Spleen (tissue), 11 donors: ENCODE measurements at regions not wholly inside any gene's neighbourhood (a gene's known extent, or its start where the extent isn't known, plus 50 kb on each side); places are given as distances from the start of the nearest gene placed in this dataset.

Experiments used
- DNase-seq: peaks from one replicate; pipeline ENCODE4 v3.0.0-alpha.2; 2020
- H3K27ac ChIP-seq, 8 donors: fragments of 200-600 bp; sonication (generic) in 7 of 8; 1 replicate in 4 of 8; 2 replicates in 4 of 8; pipeline versions ENCODE4 v1.5.0 to v1.8.0; 2016 to 2021; ENCODE audit warnings: inconsistent platforms in 4 of 8, mild to moderate bottlenecking in 4 of 8, moderate library complexity in 1 of 8
- H3K27me3 ChIP-seq, 7 donors: fragments of 200-600 bp; sonication (generic) in 6 of 7; replicated peaks in 1 of 7; 1 replicate in 4 of 7; 2 replicates in 3 of 7; pipeline versions ENCODE4 v1.5.0 to v1.8.0; 2016 to 2021; ENCODE audit warnings: inconsistent platforms in 3 of 7, mild to moderate bottlenecking in 1 of 7
- H3K36me3 ChIP-seq, 6 donors: fragments of 200-600 bp; sonication (generic) in 5 of 6; 1 replicate in 4 of 6; 2 replicates in 2 of 6; pipeline versions ENCODE4 v1.5.0 to v1.8.0; 2016 to 2021; ENCODE audit warnings: inconsistent platforms in 2 of 6
- H3K4me1 ChIP-seq, 6 donors: fragments of 200-600 bp; sonication (generic) in 5 of 6; 1 replicate in 3 of 6; 2 replicates in 3 of 6; pipeline versions ENCODE4 v1.5.0 to v1.8.0; 2016 to 2021; ENCODE audit warnings: inconsistent platforms in 3 of 6
- H3K4me3 ChIP-seq, 8 donors: fragments of 200-600 bp; sonication (generic) in 7 of 8; 1 replicate in 4 of 8; 2 replicates in 4 of 8; pipeline versions ENCODE4 v1.5.0 to v1.8.0; 2016 to 2021; ENCODE audit warnings: inconsistent platforms in 4 of 8, mild to moderate bottlenecking in 4 of 8, moderate library complexity in 2 of 8
- H3K9me3 ChIP-seq, 8 donors: fragments of 200-600 bp; sonication (generic) in 7 of 8; 1 replicate in 4 of 8; 2 replicates in 4 of 8; pipeline versions ENCODE4 v1.5.0 to v1.8.0; 2016 to 2021; ENCODE audit warnings: inconsistent platforms in 4 of 8
- CTCF ChIP-seq, 11 experiments: fragments of 200-600 bp in 7 of 11; fragments of 450-650 bp in 4 of 11; sonication (generic) in 4 of 11; IDR thresholded peaks in 8 of 11; conservative IDR thresholded peaks in 3 of 11; 1 replicate in 7 of 11; 2 replicates in 4 of 11; pipeline versions ENCODE4 v1.4.0 to v1.8.0; 2016 to 2021; ENCODE audit warnings: antibody characterized with exemption in 11 of 11, inconsistent platforms in 4 of 11, mild to moderate bottlenecking in 1 of 11
- POLR2A ChIP-seq, 3 donors: fragments of 450-650 bp; IDR thresholded peaks; one replicate each; pipeline ENCODE4 v1.5.1; 2017; ENCODE audit warnings: antibody characterized with exemption in 3 of 3, mild to moderate bottlenecking in 1 of 3
- POLR2AphosphoS5 ChIP-seq, 3 donors: sonication (generic); formaldehyde crosslinking; IDR thresholded peaks; one replicate each; pipeline ENCODE4 v1.5.1; 2017; ENCODE audit warnings: antibody characterized with exemption in 3 of 3
- WGBS, 5 donors: extraction: QIAGEN DNeasy Blood & Tissue Kit in 3 of 5; methylation state at CpG; one replicate each; pipeline versions ENCODE4 v1.1.5 to v1.1.7; 2013 to 2018; 5-methylcytosine and 5-hydroxymethylcytosine counted together
- intact Hi-C: fragments of 100-400 bp; cut with DNase I; formaldehyde crosslinking; loops from one replicate; pipeline ENCODE4 v1.15.0; 2023; ENCODE audit warnings: low total_unique reads
- donor health status: healthy with polysubstance abuse.
- donor health status: DM: no; HTN: no; CAD: no; lungs with moderate emphysema.
- donor health status: DM: no; HTN: no; CAD: no.
- donor health status: Bipolar disorder and iron deficiency.
- donor health status: healthy.
- donor health status: DM: no; HTN: no; CAD: no.
- donor health status: DM: yes; HTN: yes; CAD: no.

DNA sequence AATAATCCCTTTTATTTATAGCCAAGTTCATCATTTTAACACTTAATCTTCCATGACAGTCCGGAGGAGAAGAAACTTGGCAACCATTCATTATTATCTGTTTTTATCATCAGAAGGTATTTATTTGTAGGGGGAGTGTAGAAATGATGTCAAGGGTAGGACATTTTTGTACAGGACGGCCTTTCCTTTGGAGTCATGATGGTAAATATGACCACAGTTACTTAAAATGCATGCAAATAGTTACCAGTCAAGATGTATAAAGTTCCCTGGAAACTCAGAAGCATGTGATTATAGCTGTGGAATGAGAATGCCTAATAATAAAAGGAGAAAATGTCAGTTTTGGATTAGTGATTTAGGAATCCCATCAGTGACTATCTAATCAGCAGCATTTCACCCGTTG is 183.1 kb upstream of the PRPS1L1 start:
- Histone ChIP-seq H3K9me3 (no peaks in the 10 kb centered on the region), H3K4me1 (peaks cover 0 to 24% (median 7%) of the 10 kb centered on the region in 6 donors), H3K36me3 (no peaks in the 10 kb centered on the region), H3K27me3 (no peaks in the 10 kb centered on the region), H3K4me3 (no peak overlapping the region), H3K27ac (peak overlapping the region in 1 of 8 donors; percentile 8)
- 85 to 95% (median 89%) methylated on average over 3 of the region's 3 CpGs for WGBS, 5 donors
- no peak for DNase-seq
- no peak for TF ChIP-seq CTCF (IDR thresholded peaks at IDR 0.05 in 8 of 11, conservative IDR thresholded peaks at IDR 0.05 in 3 of 11)
- intact Hi-C loops, result loop anchor here (10.0 kb wide), 1 partner anchor 114 kb away; no protein-coding TSS in a partner anchor

DNA sequence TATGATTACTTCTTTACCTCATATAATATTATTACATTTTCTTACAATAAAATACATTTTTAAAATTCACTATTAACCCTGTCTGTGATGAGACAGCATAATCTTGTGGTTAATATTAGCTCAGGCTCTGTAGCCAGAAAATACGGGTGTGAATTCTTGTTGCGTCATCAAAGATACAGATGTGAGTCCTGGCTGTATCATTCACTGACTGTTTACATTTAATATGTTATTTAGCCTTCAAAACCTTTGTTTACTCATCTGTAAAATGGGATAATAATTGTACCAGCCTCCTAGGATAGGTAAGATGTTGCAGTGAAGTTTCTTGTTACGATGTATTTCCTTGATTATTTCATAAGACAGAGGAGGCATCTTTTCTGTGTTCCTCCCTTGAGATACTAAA is 184.7 kb upstream of the PRPS1L1 start:
- TF ChIP-seq CTCF (IDR thresholded peaks at IDR 0.05 in 8 of 11, conservative IDR thresholded peaks at IDR 0.05 in 3 of 11) (no peak), POLR2AphosphoS5 (IDR thresholded peaks at IDR 0.05) (no peak), POLR2A (IDR thresholded peaks at IDR 0.05) (no peak)
- peaks cover 0 to 24% (median 7%) of the 10 kb centered on the region in 6 donors for H3K4me1 ChIP-seq
- H3K9me3 ChIP-seq, result no peaks in the 10 kb centered on the region
- no peaks in the 10 kb centered on the region for H3K27me3 ChIP-seq
- H3K36me3 ChIP-seq, result no peaks in the 10 kb centered on the region
- H3K27ac ChIP-seq, result peak overlapping the region in 3 of 8 donors; percentile 9 to 28 (median 16)
- intact Hi-C loops, result loop anchor here (10.0 kb wide), 1 partner anchor 112 kb away; no protein-coding TSS in a partner anchor
- WGBS, 5 donors, result 66 to 86% (median 72%) methylated on average over 3 of the region's 3 CpGs
- H3K4me3 ChIP-seq, result no peak overlapping the region
- no peak for DNase-seq

DNA sequence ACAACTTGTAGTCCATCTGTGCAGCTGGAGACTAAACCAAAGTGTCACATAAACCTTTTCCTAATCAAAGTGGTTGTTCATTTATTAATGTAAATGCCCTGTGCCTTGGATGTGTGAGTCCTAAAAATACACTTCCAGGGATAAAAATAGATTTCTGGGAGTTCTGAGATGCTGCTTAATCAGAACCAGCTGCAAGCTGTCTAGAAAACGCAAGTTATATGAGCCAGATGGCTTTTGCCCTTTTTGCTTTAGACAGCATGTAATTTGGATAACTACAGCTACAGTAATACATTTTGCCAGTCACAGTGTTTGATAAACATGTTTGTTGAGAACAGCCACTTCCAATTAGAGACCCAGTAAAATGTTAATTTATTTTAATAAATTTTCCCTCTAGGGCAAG is 185.1 kb upstream of the PRPS1L1 start:
- Histone ChIP-seq H3K27me3 (no peaks in the 10 kb centered on the region), H3K9me3 (peaks cover 0 to under 1% (median 0%) of the 10 kb centered on the region in 8 donors), H3K4me1 (peaks cover 0 to 24% (median 7%) of the 10 kb centered on the region in 6 donors), H3K36me3 (no peaks in the 10 kb centered on the region), H3K4me3 (no peak overlapping the region), H3K27ac (peak overlapping the region in 3 of 8 donors; percentile 23 to 28 (median 26))
- no peak for TF ChIP-seq CTCF (IDR thresholded peaks at IDR 0.05 in 8 of 11, conservative IDR thresholded peaks at IDR 0.05 in 3 of 11)
- intact Hi-C loops, result loop anchor here (10.0 kb wide), 1 partner anchor 112 kb away; no protein-coding TSS in a partner anchor
- WGBS, 5 donors, result 50 to 79% (median 70%) methylated on average over 1 of the region's 1 CpG
- no peak for DNase-seq

GRCh38 chr7:18213652-18214051 is 186.0 kb upstream of the PRPS1L1 start:
- TF ChIP-seq POLR2A (IDR thresholded peaks at IDR 0.05), result no peak
- TF ChIP-seq CTCF (IDR thresholded peaks at IDR 0.05 in 8 of 11, conservative IDR thresholded peaks at IDR 0.05 in 3 of 11), result no peak
- TF ChIP-seq POLR2AphosphoS5 (IDR thresholded peaks at IDR 0.05), result no peak
- H3K4me1 ChIP-seq, result peaks cover 0 to 24% (median 7%) of the 10 kb centered on the region in 6 donors
- DNase-seq, result no peak
- no peaks in the 10 kb centered on the region for H3K36me3 ChIP-seq
- H3K27ac ChIP-seq, result peak overlapping the region in 2 of 8 donors; percentile 23 to 26
- no peaks in the 10 kb centered on the region for H3K27me3 ChIP-seq
- H3K4me3 ChIP-seq, result no peak overlapping the region
- intact Hi-C loops, result loop anchor here (10.0 kb wide), 1 partner anchor 111 kb away; no protein-coding TSS in a partner anchor
- WGBS, 5 donors, result 85 to 97% (median 93%) methylated on average over 1 of the region's 1 CpG
- peaks cover 0 to 4% (median 0%) of the 10 kb centered on the region in 8 donors for H3K9me3 ChIP-seq
